ENCODE measurements at regions not wholly inside any gene's neighbourhood (a gene's known extent, or its start where the extent isn't known, plus 50 kb on each side); places are given as distances from the start of the nearest gene placed in this dataset.

DNA sequence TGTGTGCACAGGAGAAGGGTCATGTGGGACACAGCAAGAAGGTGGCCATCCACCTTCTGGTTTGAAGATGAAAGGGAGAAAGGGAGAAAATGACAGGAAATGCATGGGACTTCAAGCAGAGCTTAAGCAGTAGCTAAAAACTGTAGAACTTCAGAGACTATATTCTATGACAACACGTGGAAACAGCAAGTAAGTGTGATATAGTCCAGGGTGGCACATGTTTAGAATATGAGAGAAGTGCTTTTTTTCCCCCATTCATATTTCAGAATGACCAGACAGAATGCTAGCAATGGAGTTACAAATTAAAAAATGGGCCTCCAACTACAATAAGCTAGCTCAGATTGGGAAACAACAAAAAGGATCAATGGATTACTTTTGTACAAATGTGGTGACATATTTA lies 1042.2 kb downstream of the TMEM182 start:
- Histone ChIP-seq H3K4me1 (ENCODE audit: control insufficient read depth in 2 of 2, insufficient read depth in 2 of 2, low read length in 2 of 2) (no peaks in the 10 kb centered on the region), H3K9me3 (ENCODE audit: control insufficient read depth in 2 of 2, insufficient read depth in 1 of 2, low read length in 1 of 2) (peaks cover 0 to 3% of the 10 kb centered on the region in 2 donors), H3K36me3 (ENCODE audit: control insufficient read depth in 2 of 2, insufficient read depth in 2 of 2, low read length in 1 of 2) (no peaks in the 10 kb centered on the region), H3K4me3 (ENCODE audit: low read length in 2 of 2) (no peak overlapping the region), H3K27me3 (ENCODE audit: control insufficient read depth in 2 of 2, insufficient read depth in 1 of 2, low read length in 1 of 2) (no peaks in the 10 kb centered on the region), H3K27ac (ENCODE audit: low read depth in 1 of 2, low read length in 1 of 2) (no peak overlapping the region)
- no peak for DNase-seq (ENCODE audit: low read depth in 6 of 9, low spot score in 9 of 9)
- WGBS: 68% methylated on average over 1 of the region's 1 CpG

DNA sequence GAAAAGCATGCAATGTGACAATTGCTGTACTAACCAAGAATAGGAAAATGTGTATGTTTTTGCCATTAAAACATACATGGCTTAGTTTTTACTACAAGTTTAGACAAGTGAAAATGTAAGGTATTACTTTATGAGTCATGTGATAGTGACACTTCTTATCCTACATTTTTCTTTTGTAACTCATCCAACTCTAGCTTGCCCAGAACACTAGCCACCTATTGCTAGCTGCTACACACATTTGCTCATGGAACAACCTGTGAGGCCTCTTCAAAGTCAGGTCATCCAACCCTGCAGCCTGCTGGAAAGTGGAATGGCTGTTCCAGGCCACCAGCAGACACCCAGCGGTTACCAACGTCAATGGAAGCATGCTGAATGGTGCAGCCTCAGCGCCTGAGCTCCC lies 1043.9 kb downstream of the TMEM182 start:
- no peaks in the 10 kb centered on the region for H3K4me1 ChIP-seq (ENCODE audit: control insufficient read depth in 2 of 2, insufficient read depth in 2 of 2, low read length in 2 of 2)
- H3K9me3 ChIP-seq (ENCODE audit: control insufficient read depth in 2 of 2, insufficient read depth in 1 of 2, low read length in 1 of 2): peaks cover 0 to 8% of the 10 kb centered on the region in 2 donors
- no peak for DNase-seq (ENCODE audit: low read depth in 6 of 9, low spot score in 9 of 9)
- 95% methylated on average over 3 of the region's 3 CpGs for WGBS
- no peak overlapping the region for H3K4me3 ChIP-seq (ENCODE audit: low read length in 2 of 2)
- no peak overlapping the region for H3K27ac ChIP-seq (ENCODE audit: low read depth in 1 of 2, low read length in 1 of 2)
- H3K27me3 ChIP-seq (ENCODE audit: control insufficient read depth in 2 of 2, insufficient read depth in 1 of 2, low read length in 1 of 2): no peaks in the 10 kb centered on the region
- no peaks in the 10 kb centered on the region for H3K36me3 ChIP-seq (ENCODE audit: control insufficient read depth in 2 of 2, insufficient read depth in 2 of 2, low read length in 1 of 2)

DNA sequence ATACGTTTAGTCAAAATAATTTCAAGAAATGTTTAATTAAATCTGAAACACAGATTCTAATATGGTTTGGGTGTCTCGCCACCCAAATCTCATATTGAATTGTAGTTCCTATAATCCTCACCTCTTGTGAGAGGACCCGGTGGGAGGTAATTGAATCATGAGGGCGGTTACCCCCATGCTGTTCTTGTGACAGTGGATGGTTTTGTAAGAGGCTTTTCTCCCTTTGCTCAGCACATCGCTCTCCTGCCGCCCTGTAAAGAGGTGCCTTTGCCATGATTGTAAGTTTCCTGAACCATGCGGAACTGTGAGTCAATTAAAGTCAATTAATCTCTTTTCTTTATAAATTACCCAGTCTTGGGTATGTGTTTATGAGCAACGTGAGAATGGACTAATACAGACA lies 1045.1 kb upstream of the POU3F3 start:
- Histone ChIP-seq H3K27ac (ENCODE audit: low read depth in 1 of 2, low read length in 1 of 2) (no peak overlapping the region), H3K4me3 (ENCODE audit: low read length in 2 of 2) (no peak overlapping the region), H3K27me3 (ENCODE audit: control insufficient read depth in 2 of 2, insufficient read depth in 1 of 2, low read length in 1 of 2) (no peaks in the 10 kb centered on the region), H3K36me3 (ENCODE audit: control insufficient read depth in 2 of 2, insufficient read depth in 2 of 2, low read length in 1 of 2) (no peaks in the 10 kb centered on the region), H3K9me3 (ENCODE audit: control insufficient read depth in 2 of 2, insufficient read depth in 1 of 2, low read length in 1 of 2) (peaks cover 0 to 8% of the 10 kb centered on the region in 2 donors), H3K4me1 (ENCODE audit: control insufficient read depth in 2 of 2, insufficient read depth in 2 of 2, low read length in 2 of 2) (no peaks in the 10 kb centered on the region)
- WGBS: 86% methylated on average over 8 of the region's 8 CpGs
- DNase-seq (ENCODE audit: low read depth in 6 of 9, low spot score in 9 of 9): no peak

DNA sequence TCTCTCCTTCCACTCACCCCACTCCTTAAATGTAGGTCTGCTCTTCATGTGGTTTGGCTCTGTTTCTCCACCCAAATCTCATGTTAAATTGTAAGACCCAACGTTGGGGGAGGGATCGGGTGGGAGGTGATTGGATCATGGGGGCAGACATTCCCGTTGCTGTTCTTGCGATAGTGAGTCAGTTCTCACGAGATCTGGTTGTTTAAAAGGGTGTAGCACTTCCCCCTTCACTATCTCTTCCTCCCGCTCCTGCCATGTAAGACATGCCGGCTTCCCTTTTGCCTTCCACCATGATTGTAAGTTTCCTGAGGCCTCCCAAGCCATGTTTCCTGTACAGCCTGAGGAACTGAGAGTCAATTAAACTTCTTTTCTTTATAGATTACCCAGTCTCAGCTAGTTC lies 1044.5 kb upstream of the POU3F3 start:
- 72% methylated on average over 7 of the region's 7 CpGs for WGBS
- Histone ChIP-seq H3K27me3 (ENCODE audit: control insufficient read depth in 2 of 2, insufficient read depth in 1 of 2, low read length in 1 of 2) (no peaks in the 10 kb centered on the region), H3K4me1 (ENCODE audit: control insufficient read depth in 2 of 2, insufficient read depth in 2 of 2, low read length in 2 of 2) (no peaks in the 10 kb centered on the region), H3K27ac (ENCODE audit: low read depth in 1 of 2, low read length in 1 of 2) (no peak overlapping the region), H3K9me3 (ENCODE audit: control insufficient read depth in 2 of 2, insufficient read depth in 1 of 2, low read length in 1 of 2) (peaks cover 0 to 8% of the 10 kb centered on the region in 2 donors), H3K36me3 (ENCODE audit: control insufficient read depth in 2 of 2, insufficient read depth in 2 of 2, low read length in 1 of 2) (no peaks in the 10 kb centered on the region), H3K4me3 (ENCODE audit: low read length in 2 of 2) (no peak overlapping the region)
- no peak for DNase-seq (ENCODE audit: low read depth in 6 of 9, low spot score in 9 of 9)

DNA sequence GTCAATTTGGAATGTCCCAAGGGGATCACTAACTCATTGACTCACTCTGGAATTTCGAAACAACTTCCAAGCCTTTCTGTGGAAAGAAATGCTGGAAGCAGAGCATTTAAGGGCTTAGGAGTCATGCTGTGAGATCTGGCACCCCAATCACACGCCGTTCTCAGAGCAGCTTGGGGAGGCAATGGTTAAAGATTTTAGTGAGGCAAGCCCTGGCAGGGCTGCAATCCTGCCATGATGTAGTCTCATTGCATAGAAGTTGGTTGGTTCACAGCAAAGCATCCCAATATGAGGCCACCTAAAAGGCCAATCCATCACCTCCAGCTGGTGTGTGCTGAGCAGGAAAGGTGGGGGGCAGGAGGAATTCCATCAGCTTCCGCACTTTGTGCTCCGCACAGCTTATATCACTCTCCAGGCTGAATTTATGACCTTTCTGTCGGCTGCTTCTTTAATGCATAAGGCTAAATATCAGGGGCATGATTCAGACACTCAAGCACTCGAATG lies 1043.9 kb upstream of the POU3F3 start:
- Histone ChIP-seq H3K27me3 (ENCODE audit: control insufficient read depth in 2 of 2, insufficient read depth in 1 of 2, low read length in 1 of 2) (no peaks in the 10 kb centered on the region), H3K4me1 (ENCODE audit: control insufficient read depth in 2 of 2, insufficient read depth in 2 of 2, low read length in 2 of 2) (no peaks in the 10 kb centered on the region), H3K27ac (ENCODE audit: low read depth in 1 of 2, low read length in 1 of 2) (no peak overlapping the region), H3K36me3 (ENCODE audit: control insufficient read depth in 2 of 2, insufficient read depth in 2 of 2, low read length in 1 of 2) (no peaks in the 10 kb centered on the region), H3K9me3 (ENCODE audit: control insufficient read depth in 2 of 2, insufficient read depth in 1 of 2, low read length in 1 of 2) (peaks cover 0 to 8% of the 10 kb centered on the region in 2 donors), H3K4me3 (ENCODE audit: low read length in 2 of 2) (no peak overlapping the region)
- WGBS: 75% methylated on average over 7 of the region's 7 CpGs
- no peak for DNase-seq (ENCODE audit: low read depth in 6 of 9, low spot score in 9 of 9)

DNA sequence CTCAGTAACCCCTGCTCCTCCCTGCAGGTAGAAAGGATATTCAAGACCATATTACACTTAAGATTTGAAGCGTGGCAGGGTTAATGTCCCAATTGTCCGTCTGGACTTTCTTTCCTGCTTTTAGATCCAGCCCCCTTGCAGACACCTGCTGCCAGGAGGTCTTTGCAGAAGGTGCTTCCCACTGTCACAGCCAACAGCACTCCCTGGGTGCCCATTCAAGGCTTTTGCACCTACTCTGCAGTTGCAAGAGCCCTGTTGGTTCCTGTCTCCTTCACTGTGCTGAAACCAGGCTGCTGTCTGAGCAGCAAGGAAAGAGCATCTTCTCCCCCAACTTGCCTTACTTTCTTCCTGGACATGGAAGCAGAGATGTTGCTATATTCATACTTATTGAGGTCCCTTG lies 1043.0 kb upstream of the POU3F3 start:
- DNase-seq (ENCODE audit: low read depth in 6 of 9, low spot score in 9 of 9): no peak
- Histone ChIP-seq H3K4me3 (ENCODE audit: low read length in 2 of 2) (no peak overlapping the region), H3K4me1 (ENCODE audit: control insufficient read depth in 2 of 2, insufficient read depth in 2 of 2, low read length in 2 of 2) (no peaks in the 10 kb centered on the region), H3K9me3 (ENCODE audit: control insufficient read depth in 2 of 2, insufficient read depth in 1 of 2, low read length in 1 of 2) (peaks cover 0 to 8% of the 10 kb centered on the region in 2 donors), H3K27ac (ENCODE audit: low read depth in 1 of 2, low read length in 1 of 2) (no peak overlapping the region), H3K36me3 (ENCODE audit: control insufficient read depth in 2 of 2, insufficient read depth in 2 of 2, low read length in 1 of 2) (no peaks in the 10 kb centered on the region), H3K27me3 (ENCODE audit: control insufficient read depth in 2 of 2, insufficient read depth in 1 of 2, low read length in 1 of 2) (no peaks in the 10 kb centered on the region)
- 72% methylated on average over 2 of the region's 2 CpGs for WGBS

DNA sequence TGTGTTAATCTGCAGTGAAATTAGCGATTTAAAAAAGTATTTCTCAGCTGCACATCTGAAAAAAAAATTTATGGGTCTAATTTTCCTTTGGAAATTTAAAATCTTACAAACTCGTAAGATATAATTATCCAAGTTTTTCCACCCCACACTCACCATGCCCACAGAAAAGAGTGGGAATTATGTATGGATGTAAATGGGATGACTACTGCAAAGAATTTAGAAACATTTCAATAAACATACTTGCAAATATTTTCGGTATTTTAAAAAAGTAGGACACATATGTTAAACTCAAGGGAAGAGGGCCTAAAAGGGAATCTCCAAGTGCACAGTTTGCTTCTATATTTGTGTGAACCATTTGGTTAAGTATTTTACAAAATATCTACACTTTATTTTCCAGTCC lies 1039.9 kb upstream of the POU3F3 start:
- Histone ChIP-seq H3K27me3 (ENCODE audit: control insufficient read depth in 2 of 2, insufficient read depth in 1 of 2, low read length in 1 of 2) (no peaks in the 10 kb centered on the region), H3K27ac (ENCODE audit: low read depth in 1 of 2, low read length in 1 of 2) (no peak overlapping the region), H3K9me3 (ENCODE audit: control insufficient read depth in 2 of 2, insufficient read depth in 1 of 2, low read length in 1 of 2) (peaks cover 0 to 5% of the 10 kb centered on the region in 2 donors), H3K36me3 (ENCODE audit: control insufficient read depth in 2 of 2, insufficient read depth in 2 of 2, low read length in 1 of 2) (no peaks in the 10 kb centered on the region), H3K4me1 (ENCODE audit: control insufficient read depth in 2 of 2, insufficient read depth in 2 of 2, low read length in 2 of 2) (no peaks in the 10 kb centered on the region), H3K4me3 (ENCODE audit: low read length in 2 of 2) (no peak overlapping the region)
- no peak for DNase-seq (ENCODE audit: low read depth in 6 of 9, low spot score in 9 of 9)
- WGBS: 79% methylated on average over 3 of the region's 3 CpGs

DNA sequence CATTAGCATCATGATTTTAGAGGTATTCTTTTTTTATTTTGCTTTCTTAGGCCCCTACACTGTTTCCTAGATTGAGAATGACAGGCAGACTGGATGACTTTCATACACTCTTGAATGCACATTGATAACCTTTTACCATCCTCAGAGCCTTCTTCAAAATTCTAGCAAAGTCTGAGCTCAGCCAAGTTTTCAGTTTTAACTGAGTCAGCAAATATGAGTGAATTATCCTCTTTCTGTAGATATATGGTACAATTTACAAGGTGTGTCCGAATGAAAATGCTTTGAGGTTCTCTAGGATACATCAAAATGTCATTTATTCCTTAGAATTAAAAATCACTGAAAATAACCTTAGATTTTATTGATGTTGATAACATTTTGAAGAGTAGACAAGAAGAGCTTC lies 1038.2 kb upstream of the POU3F3 start:
- H3K27me3 ChIP-seq (ENCODE audit: control insufficient read depth in 2 of 2, insufficient read depth in 1 of 2, low read length in 1 of 2): no peaks in the 10 kb centered on the region
- no peaks in the 10 kb centered on the region for H3K9me3 ChIP-seq (ENCODE audit: control insufficient read depth in 2 of 2, insufficient read depth in 1 of 2, low read length in 1 of 2)
- no peak overlapping the region for H3K27ac ChIP-seq (ENCODE audit: low read depth in 1 of 2, low read length in 1 of 2)
- no peak overlapping the region for H3K4me3 ChIP-seq (ENCODE audit: low read length in 2 of 2)
- 84% methylated on average over 1 of the region's 1 CpG for WGBS
- DNase-seq (ENCODE audit: low read depth in 6 of 9, low spot score in 9 of 9): no peak
- H3K36me3 ChIP-seq (ENCODE audit: control insufficient read depth in 2 of 2, insufficient read depth in 2 of 2, low read length in 1 of 2): no peaks in the 10 kb centered on the region
- no peaks in the 10 kb centered on the region for H3K4me1 ChIP-seq (ENCODE audit: control insufficient read depth in 2 of 2, insufficient read depth in 2 of 2, low read length in 2 of 2)

DNA sequence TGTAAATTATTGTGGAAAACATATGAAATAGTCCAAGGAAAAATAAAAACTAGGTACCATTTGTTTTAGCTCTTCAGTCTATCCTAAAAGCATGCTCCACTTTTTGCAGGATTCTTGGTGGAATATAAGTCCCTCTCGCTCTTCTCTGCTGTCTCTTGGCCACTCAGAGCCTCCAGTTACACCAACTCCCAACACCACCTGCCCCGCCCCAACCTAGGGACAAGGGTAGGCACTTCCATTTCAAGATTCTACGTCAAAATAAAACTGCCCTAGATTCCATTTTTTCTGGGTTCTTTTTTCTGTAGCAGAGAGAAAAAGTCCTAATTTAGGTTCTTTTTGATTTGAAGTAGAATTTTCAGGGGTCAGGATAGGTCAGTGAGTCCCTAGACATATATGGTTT lies 1036.2 kb upstream of the POU3F3 start:
- Histone ChIP-seq H3K27ac (ENCODE audit: low read depth in 1 of 2, low read length in 1 of 2) (no peak overlapping the region), H3K36me3 (ENCODE audit: control insufficient read depth in 2 of 2, insufficient read depth in 2 of 2, low read length in 1 of 2) (no peaks in the 10 kb centered on the region), H3K4me3 (ENCODE audit: low read length in 2 of 2) (no peak overlapping the region), H3K27me3 (ENCODE audit: control insufficient read depth in 2 of 2, insufficient read depth in 1 of 2, low read length in 1 of 2) (no peaks in the 10 kb centered on the region), H3K9me3 (ENCODE audit: control insufficient read depth in 2 of 2, insufficient read depth in 1 of 2, low read length in 1 of 2) (no peaks in the 10 kb centered on the region), H3K4me1 (ENCODE audit: control insufficient read depth in 2 of 2, insufficient read depth in 2 of 2, low read length in 2 of 2) (no peaks in the 10 kb centered on the region)
- 90% methylated on average over 3 of the region's 3 CpGs for WGBS
- DNase-seq (ENCODE audit: low read depth in 6 of 9, low spot score in 9 of 9): no peak

DNA sequence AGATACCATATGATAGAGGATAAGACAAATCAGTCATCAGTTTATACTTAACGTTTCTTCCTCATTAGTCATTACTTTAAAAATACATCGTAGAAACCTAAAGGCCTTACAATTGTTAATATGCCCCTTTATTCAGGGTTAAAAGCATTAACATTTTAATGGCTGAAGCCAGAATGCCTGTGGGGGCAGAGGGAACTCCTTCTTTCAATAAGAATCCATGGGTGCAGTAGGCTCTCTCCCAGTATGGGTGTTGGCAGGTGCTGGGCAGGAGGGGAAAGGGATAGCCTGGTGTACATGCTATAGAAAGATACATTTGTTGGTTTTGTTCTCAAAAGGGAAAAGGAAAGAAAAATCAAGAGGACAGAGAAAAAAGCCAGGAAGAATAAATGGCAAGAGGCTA lies 1035.7 kb upstream of the POU3F3 start:
- Histone ChIP-seq H3K9me3 (ENCODE audit: control insufficient read depth in 2 of 2, insufficient read depth in 1 of 2, low read length in 1 of 2) (no peaks in the 10 kb centered on the region), H3K36me3 (ENCODE audit: control insufficient read depth in 2 of 2, insufficient read depth in 2 of 2, low read length in 1 of 2) (no peaks in the 10 kb centered on the region), H3K4me1 (ENCODE audit: control insufficient read depth in 2 of 2, insufficient read depth in 2 of 2, low read length in 2 of 2) (no peaks in the 10 kb centered on the region), H3K27ac (ENCODE audit: low read depth in 1 of 2, low read length in 1 of 2) (no peak overlapping the region), H3K4me3 (ENCODE audit: low read length in 2 of 2) (no peak overlapping the region), H3K27me3 (ENCODE audit: control insufficient read depth in 2 of 2, insufficient read depth in 1 of 2, low read length in 1 of 2) (no peaks in the 10 kb centered on the region)
- 36% methylated on average over 2 of the region's 2 CpGs for WGBS
- no peak for DNase-seq (ENCODE audit: low read depth in 6 of 9, low spot score in 9 of 9)
